HCT116 (cell line): ENCODE measurements at regions not wholly inside any gene's neighbourhood (a gene's known extent, or its start where the extent isn't known, plus 50 kb on each side); places are given as distances from the start of the nearest gene placed in this dataset.

Experiments used
- ATAC-seq: fragments of 200-7000 bp; cut with Tn5 transposase; 2 replicates; pipeline ENCODE4 v1.9.1; 2020; ENCODE audit warnings: mild to moderate bottlenecking, moderate library complexity
- BruUV-seq: library from RNA; stranded (reverse); fragments of 400-500 nt; replicated peaks from 2 replicates; lab custom pipeline; 2021; lab: Mats Ljungman, UMichigan
- CTCF ChIA-PET: fragments of 300-600 bp; sonication (Branson Sonifier 250); formaldehyde crosslinking; loops from one replicate; lab custom pipeline; 2021; ENCODE audit warnings: antibody characterized with exemption; lab: Charles Lee
- POLR2A ChIA-PET: fragments of 300-600, 350-600 bp; sonication (Branson Sonifier 250); formaldehyde crosslinking; loops from one replicate; lab custom pipeline; 2021; ENCODE audit warnings: antibody characterized with exemption; lab: Charles Lee
- RAD21 ChIA-PET, 2 experiments: fragments of 300-600 bp; sonication (Branson Sonifier 250); formaldehyde crosslinking; loops; one replicate each; lab custom pipeline; 2023; ENCODE audit warnings: low total read pairs in 2 of 2; ENCODE audit not compliant: uncharacterized antibody in 2 of 2, unreplicated experiment in 2 of 2, low non-redundant PET in 1 of 2; lab: Charles Lee
- DNase-seq: peaks from one replicate; pipeline ENCODE4 v3.0.0-alpha.2; 2010; ENCODE audit warnings: low read depth, low spot score
- H2AFZ ChIP-seq: fragments of 200-600 bp; shearing (Covaris generic), sonication (generic); 2 replicates; pipeline ENCODE4 v1.6.1; 2017; ENCODE audit warnings: low read depth, mixed run types, mixed read lengths, antibody characterized with exemption, low read length; ENCODE audit not compliant: poor library complexity, severe bottlenecking
- H3K27ac ChIP-seq: 2 replicates; pipeline ENCODE4 v1.5.1; 2012; ENCODE audit warnings: low read depth, low read length
- H3K27me3 ChIP-seq: fragments of 200-600 bp; sonication (generic); 2 replicates; pipeline ENCODE4 v1.6.1; 2016; ENCODE audit warnings: mixed run types, low read length, mixed read lengths; ENCODE audit not compliant: insufficient read depth
- H3K36me3 ChIP-seq, 2 experiments: fragments of 200-500 bp in 1 of 2; fragments of 200-600 bp in 1 of 2; sonication (Bioruptor generic) in 1 of 2; sonication (generic) in 1 of 2; 2 replicates each; pipeline versions ENCODE4 v1.5.1 to v1.6.1; 2014 to 2016; ENCODE audit warnings: low read length in 2 of 2, inconsistent platforms in 1 of 2, mixed read lengths in 1 of 2, mixed run types in 1 of 2; ENCODE audit not compliant: insufficient read depth in 2 of 2, control insufficient read depth in 1 of 2
- H3K4me1 ChIP-seq, 2 experiments: fragments of 200-600 bp in 1 of 2; sonication (generic) in 1 of 2; 2 replicates each; pipeline versions ENCODE4 v1.5.1 to v1.6.1; 2012 to 2017; ENCODE audit warnings: low read length in 2 of 2, inconsistent platforms in 1 of 2, mild to moderate bottlenecking in 1 of 2, mixed read lengths in 1 of 2, mixed run types in 1 of 2, moderate library complexity in 1 of 2; ENCODE audit not compliant: insufficient read depth in 2 of 2, control insufficient read depth in 1 of 2
- H3K4me2 ChIP-seq: fragments of 200-600 bp; sonication (generic); 2 replicates; pipeline ENCODE4 v1.6.1; 2017; ENCODE audit warnings: mixed run types, low read length, mixed read lengths
- H3K4me3 ChIP-seq, 2 experiments: fragments of 200-600 bp in 1 of 2; sonication (generic) in 1 of 2; replicated peaks in 1 of 2; 2 replicates each; pipeline ENCODE4 v1.5.1; 2011 to 2016; ENCODE audit warnings: low read length in 2 of 2, control low read depth in 1 of 2, low read depth in 1 of 2, mild to moderate bottlenecking in 1 of 2, mixed read lengths in 1 of 2, mixed run types in 1 of 2
- H3K79me2 ChIP-seq: fragments of 200-600 bp; sonication (generic); 2 replicates; pipeline ENCODE4 v1.6.1; 2017; ENCODE audit warnings: mild to moderate bottlenecking, mixed run types, low read length, moderate library complexity, mixed read lengths; ENCODE audit not compliant: insufficient read depth
- H3K9ac ChIP-seq: fragments of 200-600 bp; sonication (generic); 2 replicates; pipeline ENCODE4 v1.6.1; 2016; ENCODE audit warnings: low read length, mixed read lengths
- H3K9me2 ChIP-seq: fragments of 200-600 bp; sonication (generic), shearing (Covaris generic); 2 replicates; pipeline ENCODE4 v1.6.1; 2017; ENCODE audit warnings: mixed run types, mild to moderate bottlenecking, moderate library complexity; ENCODE audit not compliant: insufficient read depth
- H3K9me3 ChIP-seq, 2 experiments: fragments of 200-500 bp in 1 of 2; fragments of 200-600 bp in 1 of 2; sonication (Bioruptor generic) in 1 of 2; sonication (generic) in 1 of 2; 2 replicates each; pipeline ENCODE4 v1.6.1; 2014 to 2017; ENCODE audit warnings: low read length in 2 of 2, mixed read lengths in 2 of 2, inconsistent platforms in 1 of 2, low read depth in 1 of 2, mild to moderate bottlenecking in 1 of 2, mixed run types in 1 of 2, moderate library complexity in 1 of 2; ENCODE audit not compliant: control insufficient read depth in 1 of 2, insufficient read depth in 1 of 2
- H4K20me1 ChIP-seq: fragments of 200-600 bp; sonication (generic), shearing (Covaris generic); 2 replicates; pipeline ENCODE4 v1.6.1; 2017; ENCODE audit warnings: mixed run types, mild to moderate bottlenecking, moderate library complexity; ENCODE audit not compliant: insufficient read depth
- CBX3 ChIP-seq: IDR thresholded peaks from 2 replicates; pipeline ENCODE4 v1.6.1; 2012; ENCODE audit warnings: low read depth
- CEBPB ChIP-seq: IDR thresholded peaks from 2 replicates; pipeline ENCODE4 v1.6.1; 2012; ENCODE audit warnings: low read depth
- EGR1 ChIP-seq: IDR thresholded peaks from 2 replicates; pipeline ENCODE4 v1.6.1; 2012; ENCODE audit warnings: low read depth
- ELF1 ChIP-seq: IDR thresholded peaks from 2 replicates; pipeline ENCODE4 v1.6.1; 2012; ENCODE audit warnings: low read depth, borderline replicate concordance
- EZH2 ChIP-seq: fragments of 200-600 bp; sonication (generic); IDR thresholded peaks from 2 replicates; pipeline ENCODE4 v1.6.1; 2017; ENCODE audit warnings: antibody characterized with exemption, mixed run types
- EZH2phosphoT487 ChIP-seq: fragments of 200-600 bp; IDR thresholded peaks from 2 replicates; pipeline ENCODE4 v1.6.1; 2018; ENCODE audit warnings: antibody characterized with exemption, borderline replicate concordance
- FOSL1 ChIP-seq: IDR thresholded peaks from 2 replicates; pipeline ENCODE4 v1.6.1; 2012; ENCODE audit warnings: low read depth
- JUND ChIP-seq: IDR thresholded peaks from 2 replicates; pipeline ENCODE4 v1.6.1; 2012
- POLR2A ChIP-seq: IDR thresholded peaks from 2 replicates; pipeline ENCODE4 v1.7.0; 2011; ENCODE audit warnings: borderline replicate concordance; ENCODE audit not compliant: insufficient read depth, insufficient read length; ENCODE audit errors: extremely low read depth
- SIN3A ChIP-seq: IDR thresholded peaks from 2 replicates; pipeline ENCODE4 v1.6.1; 2012; ENCODE audit warnings: low read depth
- SP1 ChIP-seq: IDR thresholded peaks from 2 replicates; pipeline ENCODE4 v1.6.1; 2012; ENCODE audit warnings: low read depth
- YY1 ChIP-seq: IDR thresholded peaks from 2 replicates; pipeline ENCODE4 v1.6.1; 2011; ENCODE audit warnings: low read length, low read depth, moderate library complexity, mild to moderate bottlenecking; ENCODE audit not compliant: insufficient replicate concordance; ENCODE audit errors: extremely low read depth
- ZFX ChIP-seq: fragments of 450-650 bp; IDR thresholded peaks from 2 replicates; pipeline ENCODE4 v1.6.1; 2017
- ZNF274 ChIP-seq: fragments of 200-500 bp; sonication (Bioruptor generic); IDR thresholded peaks from 2 replicates; pipeline ENCODE4 v1.6.1; 2014; ENCODE audit warnings: mild to moderate bottlenecking, low read depth, low read length, inconsistent platforms
- intact Hi-C: fragments of 100-400 bp; cut with micrococcal nuclease; formaldehyde crosslinking; loops from 2 replicates; pipeline ENCODE4 v1.10.0; 2022
- TF ChIP-seq, protein P1 (sequence below), 3 experiments: fragments of 200-600 bp in 1 of 3; sonication (generic) in 1 of 3; IDR thresholded peaks in 2 of 3; conservative IDR thresholded peaks in 1 of 3; 2 replicates each; pipeline ENCODE4 v1.5.1; 2012 to 2017; ENCODE audit warnings: low read depth in 2 of 3, low read length in 2 of 3, antibody characterized with exemption in 1 of 3, borderline replicate concordance in 1 of 3, control low read depth in 1 of 3, mild to moderate bottlenecking in 1 of 3, mixed read lengths in 1 of 3, mixed run types in 1 of 3, moderate library complexity in 1 of 3; ENCODE audit not compliant: insufficient read depth in 1 of 3
- TF ChIP-seq, protein P2 (sequence below): IDR thresholded peaks from 2 replicates; pipeline ENCODE4 v1.6.1; 2012; ENCODE audit warnings: low read depth
- TF ChIP-seq, protein P3 (sequence below): IDR thresholded peaks from 2 replicates; pipeline ENCODE4 v1.6.1; 2012

DNA sequence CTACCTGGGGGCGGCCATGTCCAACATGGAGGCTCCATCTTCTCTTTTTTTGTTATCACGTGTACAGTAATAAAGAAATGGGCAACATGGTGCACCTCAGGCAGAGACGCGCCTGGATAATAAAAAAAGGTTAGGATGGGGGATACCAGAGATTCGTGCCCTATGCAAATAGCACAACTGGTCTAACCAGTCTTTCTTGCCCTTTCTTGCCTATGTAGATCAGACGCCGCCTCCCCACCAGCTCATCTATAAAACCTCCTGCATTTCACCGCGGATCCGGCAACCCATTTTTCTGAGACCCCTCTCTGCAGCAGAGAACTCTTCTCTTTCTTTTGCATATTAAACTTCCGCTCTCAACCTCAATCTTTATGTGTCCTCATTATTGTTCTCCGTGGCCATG lies 68.7 kb downstream of the MYL12B start:
- DNase-seq (no peak), ATAC-seq (no peak)
- H3K79me2 ChIP-seq = no peaks in the 10 kb centered on the region
- no peak overlapping the region for H3K27ac ChIP-seq
- peak; percentile 8 for TF ChIP-seq YY1
- TF ChIP-seq, protein P1, sequence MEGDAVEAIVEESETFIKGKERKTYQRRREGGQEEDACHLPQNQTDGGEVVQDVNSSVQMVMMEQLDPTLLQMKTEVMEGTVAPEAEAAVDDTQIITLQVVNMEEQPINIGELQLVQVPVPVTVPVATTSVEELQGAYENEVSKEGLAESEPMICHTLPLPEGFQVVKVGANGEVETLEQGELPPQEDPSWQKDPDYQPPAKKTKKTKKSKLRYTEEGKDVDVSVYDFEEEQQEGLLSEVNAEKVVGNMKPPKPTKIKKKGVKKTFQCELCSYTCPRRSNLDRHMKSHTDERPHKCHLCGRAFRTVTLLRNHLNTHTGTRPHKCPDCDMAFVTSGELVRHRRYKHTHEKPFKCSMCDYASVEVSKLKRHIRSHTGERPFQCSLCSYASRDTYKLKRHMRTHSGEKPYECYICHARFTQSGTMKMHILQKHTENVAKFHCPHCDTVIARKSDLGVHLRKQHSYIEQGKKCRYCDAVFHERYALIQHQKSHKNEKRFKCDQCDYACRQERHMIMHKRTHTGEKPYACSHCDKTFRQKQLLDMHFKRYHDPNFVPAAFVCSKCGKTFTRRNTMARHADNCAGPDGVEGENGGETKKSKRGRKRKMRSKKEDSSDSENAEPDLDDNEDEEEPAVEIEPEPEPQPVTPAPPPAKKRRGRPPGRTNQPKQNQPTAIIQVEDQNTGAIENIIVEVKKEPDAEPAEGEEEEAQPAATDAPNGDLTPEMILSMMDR (IDR thresholded peaks at IDR 0.05 in 2 of 3, conservative IDR thresholded peaks at IDR 0.05 in 1 of 3; ENCODE audit: borderline replicate concordance in 1 of 3, insufficient read depth in 1 of 3, low read depth in 2 of 3, low read length in 2 of 3) = no peak
- TF ChIP-seq, all 23 proteins: peak for 1
- H3K36me3 ChIP-seq = no peaks in the 10 kb centered on the region
- no peaks in the 10 kb centered on the region for H3K9me3 ChIP-seq
- peak overlapping the region; percentile 29 for H2AFZ ChIP-seq
- H3K9me2 ChIP-seq = no peaks in the 10 kb centered on the region
- intact Hi-C loops = no loop called here
- H3K4me1 ChIP-seq = peaks cover 9 to 26% of the 10 kb centered on the region in 2 experiments; a peak in 3 of 4 replicates
- no peak overlapping the region for H3K9ac ChIP-seq
- no peak overlapping the region for H3K4me3 ChIP-seq
- ChIA-PET CTCF (no interaction called here), POLR2A (interaction anchor here (1.0 kb wide), 1 partner anchor 293 kb away, joined by 3 read pairs; no protein-coding TSS in a partner anchor), RAD21 (no interaction called here)
- H3K27me3 ChIP-seq = no peaks in the 10 kb centered on the region
- no peaks in the 10 kb centered on the region for H4K20me1 ChIP-seq
- BruUV-seq = no TSS peak
- no peak overlapping the region for H3K4me2 ChIP-seq

DNA sequence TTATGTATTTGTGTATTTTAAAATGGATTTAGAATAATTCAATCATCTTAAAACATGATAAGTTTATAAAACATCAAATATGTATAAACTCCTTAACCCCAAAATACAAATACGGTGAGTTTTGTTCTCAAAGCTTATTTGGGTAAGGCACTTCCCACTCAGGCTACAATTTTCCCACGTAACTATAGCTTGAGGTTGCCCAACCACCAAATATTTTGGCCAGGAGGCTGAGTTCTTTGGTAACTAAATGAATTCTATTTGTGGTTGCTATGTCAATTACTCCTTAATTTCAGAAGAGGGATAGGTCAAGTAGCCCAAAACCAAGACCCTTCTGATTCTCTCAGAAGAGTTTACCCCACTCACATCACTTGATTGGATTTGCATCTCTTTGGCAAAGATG lies 70.4 kb downstream of the MYL12B start:
- H3K9ac ChIP-seq = no peak overlapping the region
- ATAC-seq (no peak), DNase-seq (no peak)
- ChIA-PET POLR2A (no interaction called here), CTCF (interaction anchor here (1.2 kb wide), 1 partner anchor 10 kb away, joined by 4 read pairs; no protein-coding TSS in a partner anchor), RAD21 (no interaction called here)
- H3K27me3 ChIP-seq = no peaks in the 10 kb centered on the region
- H3K4me2 ChIP-seq = no peak overlapping the region
- no peaks in the 10 kb centered on the region for H3K79me2 ChIP-seq
- peaks cover 9 to 26% of the 10 kb centered on the region in 2 experiments; a peak in 3 of 4 replicates for H3K4me1 ChIP-seq
- no peaks in the 10 kb centered on the region for H3K9me2 ChIP-seq
- intact Hi-C loops = no loop called here
- no peaks in the 10 kb centered on the region for H3K36me3 ChIP-seq
- H2AFZ ChIP-seq = no peak overlapping the region
- no peak overlapping the region for H3K4me3 ChIP-seq
- BruUV-seq = no TSS peak
- no peaks in the 10 kb centered on the region for H4K20me1 ChIP-seq
- H3K27ac ChIP-seq = no peak overlapping the region
- H3K9me3 ChIP-seq = no peaks in the 10 kb centered on the region
- TF ChIP-seq, protein P2, sequence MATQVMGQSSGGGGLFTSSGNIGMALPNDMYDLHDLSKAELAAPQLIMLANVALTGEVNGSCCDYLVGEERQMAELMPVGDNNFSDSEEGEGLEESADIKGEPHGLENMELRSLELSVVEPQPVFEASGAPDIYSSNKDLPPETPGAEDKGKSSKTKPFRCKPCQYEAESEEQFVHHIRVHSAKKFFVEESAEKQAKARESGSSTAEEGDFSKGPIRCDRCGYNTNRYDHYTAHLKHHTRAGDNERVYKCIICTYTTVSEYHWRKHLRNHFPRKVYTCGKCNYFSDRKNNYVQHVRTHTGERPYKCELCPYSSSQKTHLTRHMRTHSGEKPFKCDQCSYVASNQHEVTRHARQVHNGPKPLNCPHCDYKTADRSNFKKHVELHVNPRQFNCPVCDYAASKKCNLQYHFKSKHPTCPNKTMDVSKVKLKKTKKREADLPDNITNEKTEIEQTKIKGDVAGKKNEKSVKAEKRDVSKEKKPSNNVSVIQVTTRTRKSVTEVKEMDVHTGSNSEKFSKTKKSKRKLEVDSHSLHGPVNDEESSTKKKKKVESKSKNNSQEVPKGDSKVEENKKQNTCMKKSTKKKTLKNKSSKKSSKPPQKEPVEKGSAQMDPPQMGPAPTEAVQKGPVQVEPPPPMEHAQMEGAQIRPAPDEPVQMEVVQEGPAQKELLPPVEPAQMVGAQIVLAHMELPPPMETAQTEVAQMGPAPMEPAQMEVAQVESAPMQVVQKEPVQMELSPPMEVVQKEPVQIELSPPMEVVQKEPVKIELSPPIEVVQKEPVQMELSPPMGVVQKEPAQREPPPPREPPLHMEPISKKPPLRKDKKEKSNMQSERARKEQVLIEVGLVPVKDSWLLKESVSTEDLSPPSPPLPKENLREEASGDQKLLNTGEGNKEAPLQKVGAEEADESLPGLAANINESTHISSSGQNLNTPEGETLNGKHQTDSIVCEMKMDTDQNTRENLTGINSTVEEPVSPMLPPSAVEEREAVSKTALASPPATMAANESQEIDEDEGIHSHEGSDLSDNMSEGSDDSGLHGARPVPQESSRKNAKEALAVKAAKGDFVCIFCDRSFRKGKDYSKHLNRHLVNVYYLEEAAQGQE = no peak
- no peak for TF ChIP-seq SP1
- TF ChIP-seq SIN3A = no peak
- TF ChIP-seq ZFX = no peak
- TF ChIP-seq ELF1 = no peak
- TF ChIP-seq CBX3 = no peak
- TF ChIP-seq EZH2 = no peak
- no peak for TF ChIP-seq JUND
- TF ChIP-seq EZH2phosphoT487 = no peak
- TF ChIP-seq, protein P3, sequence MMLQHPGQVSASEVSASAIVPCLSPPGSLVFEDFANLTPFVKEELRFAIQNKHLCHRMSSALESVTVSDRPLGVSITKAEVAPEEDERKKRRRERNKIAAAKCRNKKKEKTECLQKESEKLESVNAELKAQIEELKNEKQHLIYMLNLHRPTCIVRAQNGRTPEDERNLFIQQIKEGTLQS = no peak
- TF ChIP-seq POLR2A = no peak
- TF ChIP-seq EGR1 = no peak
- TF ChIP-seq CEBPB = no peak
- no peak for TF ChIP-seq FOSL1
- no peak for TF ChIP-seq ZNF274
